GM12872 (cell line): ENCODE measurements at regions not wholly inside any gene's neighbourhood (a gene's known extent, or its start where the extent isn't known, plus 50 kb on each side); places are given as distances from the start of the nearest gene placed in this dataset.

ENCODE experiments used
- CTCF ChIP-seq: IDR thresholded peaks from 3 replicates; pipeline ENCODE4 v1.5.1; 2011; ENCODE audit warnings: low read depth, mild to moderate bottlenecking, low read length, moderate library complexity; ENCODE audit not compliant: insufficient read depth

GRCh38 chr6:135605278-135605790, 107.8 kb upstream of the AHI1 start:
- no peak for TF ChIP-seq CTCF

DNA sequence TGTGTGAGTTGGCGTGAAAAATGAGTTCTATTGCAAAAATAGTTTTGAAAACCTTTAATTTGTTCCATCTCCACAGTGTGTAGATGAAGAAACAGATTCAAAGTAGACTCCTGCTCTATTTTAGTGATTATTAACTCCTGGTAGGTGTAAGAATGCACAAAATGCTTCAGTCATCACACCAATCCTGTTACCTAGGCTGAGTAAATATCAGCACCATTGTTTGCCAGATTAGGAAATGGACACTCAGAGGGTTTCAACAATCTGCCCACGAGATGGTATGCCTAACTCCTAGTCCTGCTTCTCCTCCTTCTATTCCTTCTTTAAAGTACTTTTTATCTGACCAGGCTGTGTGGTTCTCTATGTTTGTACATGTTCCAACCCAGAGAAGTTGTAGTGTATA, 108.9 kb upstream of the AHI1 start:
- no peak for TF ChIP-seq CTCF

GRCh38 chr6:135608031-135608430, 110.5 kb upstream of the AHI1 start:
- no peak for TF ChIP-seq CTCF

- no peak for TF ChIP-seq CTCF
Observed at GRCh38 chr6:135616655-135617054, 119.1 kb upstream of the AHI1 start.

- no peak for TF ChIP-seq CTCF
Observed at GRCh38 chr6:135617222-135617621, 119.7 kb upstream of the AHI1 start.

DNA sequence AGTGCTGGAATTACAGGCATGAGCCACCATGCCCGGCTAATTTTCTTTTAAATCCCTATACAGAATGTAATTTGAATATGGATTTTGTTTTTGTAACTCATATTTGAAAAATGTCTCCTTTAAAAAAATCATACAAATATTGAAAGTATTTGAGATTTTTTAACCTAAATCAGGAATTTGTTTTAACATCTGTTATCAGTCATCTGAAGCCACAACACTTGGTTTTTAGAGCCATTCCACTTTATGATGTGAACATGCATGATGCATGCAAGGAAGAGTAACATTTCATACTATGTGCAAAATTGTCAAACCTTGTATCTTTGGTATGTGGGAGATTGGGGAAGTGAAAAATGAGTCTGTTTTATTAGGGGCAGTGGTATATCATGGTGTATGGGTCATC, 124.5 kb upstream of the AHI1 start:
- TF ChIP-seq CTCF, result no peak

- no peak for TF ChIP-seq CTCF
Observed at GRCh38 chr6:135623979-135624378, 126.4 kb upstream of the AHI1 start.
